ENCODE measurements at regions not wholly inside any gene's neighbourhood (a gene's known extent, or its start where the extent isn't known, plus 50 kb on each side); places are given as distances from the start of the nearest gene placed in this dataset.

- DNase-seq (ENCODE audit: low read depth, low spot score): peak; percentile 19
- Histone ChIP-seq H3K4me1 (ENCODE audit: control insufficient read depth, extremely low read depth, insufficient read depth, low read length) (peaks cover 7% of the 10 kb centered on the region), H3K4me3 (ENCODE audit: control insufficient read depth in 2 of 3, extremely low read depth in 1 of 3, insufficient read depth in 2 of 3, low read depth in 1 of 3, low read length in 3 of 3) (no peak overlapping the region), H3K9ac (ENCODE audit: control insufficient read depth, extremely low read depth, insufficient read depth, low read length) (no peak overlapping the region), H2AFZ (ENCODE audit: control insufficient read depth, low read length) (peak overlapping the region; percentile 34), H3K9me3 (ENCODE audit: control insufficient read depth, low read depth, low read length) (no peaks in the 10 kb centered on the region), H3K9me1 (ENCODE audit: control insufficient read depth, extremely low read depth, insufficient read depth, low read length) (no peaks in the 10 kb centered on the region), H3K79me2 (ENCODE audit: control insufficient read depth, insufficient read depth, low read length) (no peaks in the 10 kb centered on the region), H3K4me2 (ENCODE audit: control insufficient read depth, extremely low read depth, insufficient read depth, low read depth, low read length) (no peak overlapping the region), H3K27ac (ENCODE audit: control insufficient read depth, insufficient read depth, low read length) (peak overlapping the region; percentile 33), H4K20me1 (ENCODE audit: control insufficient read depth, extremely low read depth, insufficient read depth, low read length) (no peaks in the 10 kb centered on the region), H3K27me3 (ENCODE audit: control insufficient read depth, extremely low read depth, insufficient read depth, low read length) (no peaks in the 10 kb centered on the region), H3K36me3 (ENCODE audit: control insufficient read depth in 2 of 2, extremely low read depth in 1 of 2, insufficient read depth in 2 of 2, low read length in 2 of 2) (no peaks in the 10 kb centered on the region)
- peak; percentile 97 for FAIRE-seq
- TF ChIP-seq EZH2 (IDR thresholded peaks at IDR 0.05; ENCODE audit: low read length) (no peak), CTCF (optimal IDR thresholded peaks at IDR 0.05 in 1 of 3, IDR thresholded peaks at IDR 0.05 in 1 of 3, conservative IDR thresholded peaks at IDR 0.05 in 1 of 3; ENCODE audit: extremely low read depth in 1 of 3, insufficient read depth in 2 of 3, low read length in 3 of 3) (no peak)
- dilution Hi-C loops (cut with MboI; ENCODE audit: extremely low pct_ligation_motif_present, low sequenced_read_pairs): no loop called here
Measured at GRCh38 chr4:138348055-138348454, 105.9 kb upstream of the SLC7A11 start.

GRCh38 chr4:138347561-138347960 lies 105.4 kb upstream of the SLC7A11 start:
- Histone ChIP-seq H3K36me3 (ENCODE audit: control insufficient read depth in 2 of 2, extremely low read depth in 1 of 2, insufficient read depth in 2 of 2, low read length in 2 of 2) (no peaks in the 10 kb centered on the region), H2AFZ (ENCODE audit: control insufficient read depth, low read length) (peak overlapping the region; percentile 34), H3K27ac (ENCODE audit: control insufficient read depth, insufficient read depth, low read length) (peak overlapping the region; percentile 33), H3K9me1 (ENCODE audit: control insufficient read depth, extremely low read depth, insufficient read depth, low read length) (no peaks in the 10 kb centered on the region), H3K4me3 (ENCODE audit: control insufficient read depth in 2 of 3, extremely low read depth in 1 of 3, insufficient read depth in 2 of 3, low read depth in 1 of 3, low read length in 3 of 3) (no peak overlapping the region), H4K20me1 (ENCODE audit: control insufficient read depth, extremely low read depth, insufficient read depth, low read length) (no peaks in the 10 kb centered on the region), H3K9me3 (ENCODE audit: control insufficient read depth, low read depth, low read length) (no peaks in the 10 kb centered on the region), H3K79me2 (ENCODE audit: control insufficient read depth, insufficient read depth, low read length) (no peaks in the 10 kb centered on the region), H3K4me2 (ENCODE audit: control insufficient read depth, extremely low read depth, insufficient read depth, low read depth, low read length) (no peak overlapping the region), H3K9ac (ENCODE audit: control insufficient read depth, extremely low read depth, insufficient read depth, low read length) (no peak overlapping the region), H3K4me1 (ENCODE audit: control insufficient read depth, extremely low read depth, insufficient read depth, low read length) (peaks cover 7% of the 10 kb centered on the region), H3K27me3 (ENCODE audit: control insufficient read depth, extremely low read depth, insufficient read depth, low read length) (no peaks in the 10 kb centered on the region)
- DNase-seq (ENCODE audit: low read depth, low spot score): no peak
- FAIRE-seq: no peak
- dilution Hi-C loops (cut with MboI; ENCODE audit: extremely low pct_ligation_motif_present, low sequenced_read_pairs): no loop called here
- no peak for TF ChIP-seq CTCF (optimal IDR thresholded peaks at IDR 0.05 in 1 of 3, IDR thresholded peaks at IDR 0.05 in 1 of 3, conservative IDR thresholded peaks at IDR 0.05 in 1 of 3; ENCODE audit: extremely low read depth in 1 of 3, insufficient read depth in 2 of 3, low read length in 3 of 3)
- no peak for TF ChIP-seq EZH2 (IDR thresholded peaks at IDR 0.05; ENCODE audit: low read length)
